Dermis blood vessel endothelial cell (primary cell): ENCODE measurements at regions not wholly inside any gene's neighbourhood (a gene's known extent, or its start where the extent isn't known, plus 50 kb on each side); places are given as distances from the start of the nearest gene placed in this dataset.
A peak's percentile ranks its signal among the peaks of the same experiment; 100 is the strongest.

Experiments used
- DNase-seq: peaks from one replicate; pipeline ENCODE4 v3.0.0; 2010

DNA sequence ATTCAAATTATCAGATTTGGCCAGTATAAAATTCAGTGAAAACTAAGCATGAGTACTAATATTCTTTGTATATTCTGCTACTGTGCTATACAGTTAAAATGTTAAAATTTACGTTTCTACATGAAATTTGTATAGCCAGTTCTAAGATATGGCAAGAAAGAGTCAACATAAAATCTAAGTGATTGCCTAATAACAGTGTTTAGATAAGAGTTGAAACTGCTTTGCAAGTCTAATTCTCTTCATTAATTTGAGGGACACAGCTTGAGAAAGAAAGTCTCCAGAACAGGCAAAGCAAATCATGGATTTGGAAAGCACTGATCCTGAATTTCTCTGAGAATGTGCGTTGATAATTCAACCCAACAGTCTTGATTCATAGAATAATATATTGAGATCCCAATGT, 630.9 kb upstream of the USP24 start:
- DNase-seq, result no peak

- no peak for DNase-seq
Observed at GRCh38 chr1:55844322-55844721, 629.2 kb upstream of the USP24 start.

GRCh38 chr1:55839626-55840025, 624.5 kb upstream of the USP24 start:
- DNase-seq, result no peak

DNA sequence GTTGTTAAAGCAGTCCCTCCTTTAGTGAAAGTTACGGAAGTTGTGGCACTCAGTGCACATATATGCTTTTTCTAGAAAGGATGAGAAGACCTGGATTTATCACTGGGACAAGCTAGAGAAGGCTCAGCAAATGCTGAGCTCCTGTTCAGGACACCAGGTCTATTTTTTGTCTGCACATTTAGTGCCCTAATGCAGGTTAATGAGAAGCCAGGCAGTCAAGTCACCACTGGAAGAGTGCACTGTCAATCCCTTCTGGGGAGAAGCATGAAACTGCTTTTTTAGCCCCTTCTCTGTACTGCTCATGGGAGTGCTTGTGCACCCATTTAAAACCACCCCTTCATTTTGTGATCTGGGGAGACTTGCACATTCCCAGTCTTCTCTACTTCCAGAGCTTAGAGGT, 624.1 kb upstream of the USP24 start:
- DNase-seq, result no peak

GRCh38 chr1:55836086-55836485, 620.9 kb upstream of the USP24 start:
- DNase-seq, result no peak

- no peak for DNase-seq
Observed at GRCh38 chr1:55833529-55834091, 618.4 kb upstream of the USP24 start.

- no peak for DNase-seq
Observed at GRCh38 chr1:55831759-55832158, 616.6 kb upstream of the USP24 start.

GRCh38 chr1:55828044-55828443, 612.9 kb upstream of the USP24 start:
- no peak for DNase-seq

DNA sequence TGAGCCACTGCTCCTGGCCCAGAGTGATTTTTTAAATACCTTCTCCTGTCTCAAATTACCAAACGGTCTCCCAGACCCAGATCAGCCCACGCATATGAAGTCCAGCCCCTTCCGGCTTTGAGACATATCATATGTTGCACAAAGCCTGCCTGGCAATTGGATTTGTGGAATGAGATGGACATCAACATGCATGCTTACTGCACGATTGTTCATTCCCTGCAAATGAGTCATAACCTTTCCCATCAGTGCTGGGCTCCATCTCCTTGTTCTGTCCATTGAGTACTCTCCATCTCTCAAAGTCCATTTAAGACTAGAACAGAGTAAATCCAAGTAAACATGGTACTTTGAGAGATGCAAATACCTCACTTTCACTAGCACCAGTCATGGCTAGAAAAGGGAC, 612.2 kb upstream of the USP24 start:
- no peak for DNase-seq

GRCh38 chr1:55826381-55827080, 611.4 kb upstream of the USP24 start:
- no peak for DNase-seq

- no peak for DNase-seq
Observed at GRCh38 chr1:55825461-55825860, 610.3 kb upstream of the USP24 start.

DNA sequence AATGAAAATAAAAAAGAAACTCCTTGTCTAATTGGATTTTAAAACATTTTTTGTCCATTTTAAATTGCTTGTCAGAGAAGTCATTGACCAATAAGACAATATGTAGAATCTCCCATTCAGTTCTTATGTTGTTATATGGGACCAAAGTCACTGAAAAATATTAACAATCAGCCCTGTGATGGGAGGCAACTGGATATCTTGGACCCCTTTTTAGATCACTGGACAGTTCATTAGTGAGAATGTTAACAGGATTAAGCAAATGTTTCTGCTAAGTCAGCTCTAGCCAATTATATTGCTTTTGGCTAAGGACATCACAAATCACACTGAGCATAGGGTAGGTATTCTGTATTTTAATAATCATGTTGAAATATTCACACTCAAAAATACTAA, 609.1 kb upstream of the USP24 start:
- DNase-seq, result no peak

GRCh38 chr1:55823541-55824250, 608.5 kb upstream of the USP24 start:
- no peak for DNase-seq

- no peak for DNase-seq
Observed at GRCh38 chr1:55822891-55823290, 607.7 kb upstream of the USP24 start.

DNA sequence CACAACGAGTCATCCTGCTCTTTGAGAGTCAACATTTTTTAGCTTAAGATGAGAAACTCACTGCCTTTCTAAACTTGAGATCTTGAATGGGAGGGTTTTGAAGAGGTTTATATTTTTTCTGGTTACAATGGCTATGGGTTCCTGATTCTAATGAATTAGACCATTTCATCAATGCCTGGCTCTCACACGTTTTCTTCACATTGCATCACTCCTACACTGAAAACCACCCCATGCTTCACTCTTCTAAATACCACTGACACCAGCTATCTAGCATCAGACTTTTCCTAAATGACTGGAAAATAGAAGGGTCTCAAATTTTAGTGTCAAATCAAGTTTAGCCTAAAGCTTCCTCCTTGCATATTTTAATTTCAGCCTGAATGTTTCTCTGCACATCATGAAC, 606.1 kb upstream of the USP24 start:
- no peak for DNase-seq

- no peak for DNase-seq
Observed at GRCh38 chr1:55820501-55820900, 605.3 kb upstream of the USP24 start.

DNA sequence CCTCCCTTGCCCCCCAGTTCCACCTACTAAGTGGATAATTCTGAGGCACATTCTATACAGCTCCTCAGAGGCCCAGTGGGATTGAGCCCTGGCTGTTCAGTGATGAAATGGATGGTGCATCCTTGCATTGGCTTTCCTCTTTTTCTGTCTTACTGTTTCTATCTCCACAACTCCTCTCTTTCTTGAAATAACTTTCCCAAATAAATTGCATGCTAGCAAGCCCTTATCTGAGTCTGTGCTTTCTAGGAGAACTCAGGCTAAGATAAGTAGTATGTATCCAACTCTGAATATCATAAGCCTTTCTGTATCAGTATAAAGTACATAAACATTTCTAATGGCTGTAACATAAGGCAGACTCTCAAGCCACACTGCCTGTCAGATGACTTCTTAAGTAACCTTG, 603.8 kb upstream of the USP24 start:
- no peak for DNase-seq

DNA sequence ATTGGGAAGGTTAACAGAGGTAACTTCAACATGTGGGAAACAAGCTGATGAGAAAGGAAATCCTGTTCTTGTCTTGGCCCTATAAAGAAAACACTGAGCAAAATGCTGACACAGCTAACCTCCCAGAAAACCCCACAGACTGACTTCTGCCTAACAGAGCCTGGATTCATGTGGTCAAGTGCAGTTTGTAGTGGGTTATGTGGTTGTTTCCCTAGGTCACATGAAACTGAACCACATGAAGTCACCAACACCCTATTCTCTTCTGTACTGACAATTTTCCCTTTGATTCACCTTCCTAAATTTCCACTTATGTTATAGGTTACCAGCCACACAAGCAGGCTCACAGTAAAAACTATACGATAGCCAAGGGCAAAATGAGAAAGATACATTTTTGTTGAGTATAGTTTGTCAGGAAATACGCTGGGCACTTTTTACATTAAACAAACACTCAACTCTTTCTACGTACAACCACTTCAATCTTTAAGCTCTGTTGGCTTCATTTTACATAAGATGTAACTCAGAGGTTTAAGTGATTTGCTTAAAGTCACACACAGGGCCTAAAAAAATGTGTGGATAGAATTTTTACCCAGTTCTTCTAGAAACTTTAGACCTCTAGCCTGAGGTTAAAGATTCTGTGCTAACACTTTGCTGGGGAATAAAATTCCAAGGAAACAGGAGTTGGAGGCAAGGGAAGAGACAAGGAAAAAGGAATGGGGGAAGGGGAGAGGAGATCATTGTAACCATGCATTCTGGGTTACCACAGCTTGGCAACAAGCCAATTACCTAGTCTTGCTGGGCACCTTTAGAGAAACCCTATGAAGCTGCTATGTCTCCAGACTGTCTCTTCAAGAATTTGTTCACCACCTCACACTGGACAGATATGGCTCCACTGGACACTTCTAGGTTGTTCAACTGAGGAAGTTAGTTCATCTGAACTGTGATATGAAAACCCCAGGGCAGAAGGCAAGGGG, 601.6 kb upstream of the USP24 start:
- peak; percentile 6 for DNase-seq

DNA sequence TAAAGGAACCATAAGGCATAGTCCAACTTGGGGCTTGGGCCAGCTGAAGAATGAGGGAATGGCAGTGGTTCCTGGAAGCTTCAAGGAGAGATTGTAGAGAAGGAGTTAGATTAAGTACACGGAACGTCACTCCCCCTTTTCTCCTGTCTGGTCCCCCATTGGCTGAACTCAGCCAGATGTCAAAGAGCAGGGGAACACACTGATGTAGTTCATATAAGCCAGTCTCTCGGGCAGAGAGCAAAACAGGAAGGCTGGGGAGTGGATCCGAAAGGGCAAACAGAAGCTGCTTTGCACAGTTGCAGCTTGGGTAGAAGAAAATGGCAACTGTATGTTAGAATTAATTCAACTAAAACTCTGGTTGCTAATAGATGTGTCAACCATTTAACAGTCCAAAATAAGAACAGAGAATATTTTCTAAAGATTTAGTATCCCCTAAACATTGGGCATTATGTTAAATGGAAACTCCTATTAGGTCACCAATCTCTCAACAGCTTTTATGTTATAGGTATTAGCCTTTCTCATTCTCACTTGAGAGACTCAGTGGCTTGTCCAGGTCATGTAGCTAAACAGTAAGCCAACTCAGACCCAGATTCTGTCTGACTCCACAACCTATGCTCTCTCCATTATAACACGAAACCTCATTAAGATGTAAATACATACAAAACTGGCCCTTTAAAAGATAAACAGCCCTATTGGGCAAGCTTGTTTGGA, 600.7 kb upstream of the USP24 start:
- no peak for DNase-seq

GRCh38 chr1:55814967-55815366, 599.8 kb upstream of the USP24 start:
- no peak for DNase-seq

GRCh38 chr1:55813618-55814017, 598.5 kb upstream of the USP24 start:
- DNase-seq, result no peak

GRCh38 chr1:55812281-55812680, 597.1 kb upstream of the USP24 start:
- DNase-seq, result no peak
